ENCODE measurements at regions not wholly inside any gene's neighbourhood (a gene's known extent, or its start where the extent isn't known, plus 50 kb on each side); places are given as distances from the start of the nearest gene placed in this dataset.

GRCh38 chr12:107169200-107169599, 75.9 kb upstream of the CRY1 start:
- Histone ChIP-seq H3K79me2 (ENCODE audit: control insufficient read depth, insufficient read depth, low read length) (no peaks in the 10 kb centered on the region), H3K9me3 (replicated peaks; ENCODE audit: control insufficient read depth, insufficient read depth, low read length) (no peaks in the 10 kb centered on the region), H3K27me3 (ENCODE audit: control insufficient read depth in 2 of 2, insufficient read depth in 2 of 2, low read length in 2 of 2) (no peaks in the 10 kb centered on the region), H3K4me1 (ENCODE audit: control insufficient read depth, extremely low read depth, insufficient read depth, low read length) (no peaks in the 10 kb centered on the region), H3K4me3 (replicated peaks in 1 of 3; ENCODE audit: insufficient read depth in 1 of 3, low read depth in 1 of 3, low read length in 3 of 3) (no peak overlapping the region), H3K9ac (replicated peaks; ENCODE audit: extremely low read depth, insufficient read depth, low read length) (no peak overlapping the region), H2AFZ (ENCODE audit: low read depth, low read length) (no peak overlapping the region), H3K9me1 (replicated peaks; ENCODE audit: control insufficient read depth, extremely low read depth, insufficient read depth, low read length) (no peaks in the 10 kb centered on the region), H3K36me3 (ENCODE audit: control insufficient read depth in 2 of 2, extremely low read depth in 1 of 2, insufficient read depth in 2 of 2, low read length in 2 of 2) (no peaks in the 10 kb centered on the region), H3K4me2 (ENCODE audit: insufficient read depth, low read length) (no peak overlapping the region), H3K27ac (ENCODE audit: insufficient read depth, low read depth, low read length) (no peak overlapping the region), H4K20me1 (replicated peaks; ENCODE audit: control insufficient read depth, extremely low read depth, insufficient read depth, low read length) (no peaks in the 10 kb centered on the region)
- dilution Hi-C loops (cut with MboI; ENCODE audit: extremely low pct_ligation_motif_present, low sequenced_read_pairs) (no loop called here), intact Hi-C loops (cut with micrococcal nuclease) (no loop called here)
- DNase-seq (ENCODE audit: low read depth, low spot score) (no peak), FAIRE-seq (no peak)
- no TSS peak for BruUV-seq (replicated peaks)
- ChIA-PET POLR2A (no interaction called here), CTCF (no interaction called here)
- TF ChIP-seq JUN (IDR thresholded peaks at IDR 0.05; ENCODE audit: borderline replicate concordance, insufficient read depth, insufficient read length, low read depth), result no peak
- no peak for TF ChIP-seq CTCF (IDR thresholded peaks at IDR 0.05; ENCODE audit: extremely low read depth in 1 of 2, insufficient read depth in 1 of 2, low read depth in 1 of 2, low read length in 2 of 2)
- TF ChIP-seq POLR2AphosphoS5 (IDR thresholded peaks at IDR 0.05; ENCODE audit: insufficient read depth, low read depth, low read length), result no peak
- TF ChIP-seq MAX (IDR thresholded peaks at IDR 0.05; ENCODE audit: insufficient read depth, insufficient read length), result no peak
- no peak for TF ChIP-seq POLR2A (IDR thresholded peaks at IDR 0.05; ENCODE audit: low read depth, low read length)
- TF ChIP-seq MYC (IDR thresholded peaks at IDR 0.05; ENCODE audit: low read depth, low read length), result no peak
- no peak for TF ChIP-seq EZH2 (IDR thresholded peaks at IDR 0.05; ENCODE audit: borderline replicate concordance, low read depth, low read length, severe bottlenecking)
- TF ChIP-seq GATA2 (IDR thresholded peaks at IDR 0.05; ENCODE audit: insufficient read depth, insufficient read length, low read depth, low read length), result no peak
- TF ChIP-seq FOS (IDR thresholded peaks at IDR 0.05; ENCODE audit: borderline replicate concordance, insufficient read depth, low read length), result no peak
